CD14-positive monocyte (primary cell): ENCODE measurements at regions not wholly inside any gene's neighbourhood (a gene's known extent, or its start where the extent isn't known, plus 50 kb on each side); places are given as distances from the start of the nearest gene placed in this dataset.

Experiments
- DNase-seq, 3 donors: peaks; one replicate each; pipeline ENCODE4 v3.0.0-alpha.2; 2011 to 2022
- H2AFZ ChIP-seq: 2 replicates; pipeline ENCODE4 v1.6.0; 2012; ENCODE audit warnings: mild to moderate bottlenecking, low read depth, low read length, inconsistent platforms; ENCODE audit not compliant: insufficient read depth, poor library complexity, severe bottlenecking
- H3K27ac ChIP-seq, 2 donors: 1 replicate in 1 of 2; 2 replicates in 1 of 2; pipeline ENCODE4 v1.5.1; 2012 to 2013; ENCODE audit warnings: low read length in 2 of 2, control low read depth in 1 of 2, inconsistent platforms in 1 of 2, low read depth in 1 of 2, mild to moderate bottlenecking in 1 of 2
- H3K27me3 ChIP-seq, 2 donors: one replicate each; pipeline versions ENCODE4 v1.6.0 to v1.6.1; 2011 to 2013; ENCODE audit warnings: low read length in 2 of 2; ENCODE audit not compliant: control insufficient read depth in 2 of 2, insufficient read depth in 2 of 2
- H3K36me3 ChIP-seq, 2 donors: replicated peaks in 1 of 2; 1 replicate in 1 of 2; 2 replicates in 1 of 2; pipeline versions ENCODE4 v1.5.1 to v1.6.1; 2012 to 2013; ENCODE audit warnings: low read length in 2 of 2, control low read depth in 1 of 2, inconsistent platforms in 1 of 2, mild to moderate bottlenecking in 1 of 2; ENCODE audit not compliant: insufficient read depth in 2 of 2, control insufficient read depth in 1 of 2
- H3K4me1 ChIP-seq, 2 donors: 1 replicate in 1 of 2; 2 replicates in 1 of 2; pipeline versions ENCODE4 v1.5.1 to v1.6.1; 2012 to 2013; ENCODE audit warnings: low read length in 2 of 2, control low read depth in 1 of 2, inconsistent platforms in 1 of 2, mild to moderate bottlenecking in 1 of 2, moderate library complexity in 1 of 2; ENCODE audit not compliant: insufficient read depth in 2 of 2, control insufficient read depth in 1 of 2
- H3K4me2 ChIP-seq: replicated peaks from 2 replicates; pipeline ENCODE3; 2012; ENCODE audit warnings: low read length, moderate library complexity, mild to moderate bottlenecking; ENCODE audit not compliant: poor library complexity, severe bottlenecking; ENCODE audit errors: extremely low read depth
- H3K4me3 ChIP-seq, 3 experiments: fragments of 200-600 bp in 1 of 3; sonication (generic) in 1 of 3; replicated peaks in 1 of 3; 1 replicate in 2 of 3; 2 replicates in 1 of 3; pipeline ENCODE4 v1.5.1; 2011 to 2013; ENCODE audit warnings: low read length in 3 of 3, mild to moderate bottlenecking in 3 of 3, control low read depth in 2 of 3, low read depth in 2 of 3, inconsistent platforms in 1 of 3, moderate library complexity in 1 of 3
- H3K79me2 ChIP-seq: 2 replicates; pipeline ENCODE4 v1.6.0; 2012; ENCODE audit warnings: mild to moderate bottlenecking, control low read depth, inconsistent platforms, low read length, moderate library complexity; ENCODE audit not compliant: insufficient read depth
- H3K9ac ChIP-seq: 2 replicates; pipeline ENCODE4 v1.6.0; 2017; ENCODE audit warnings: low read length, mild to moderate bottlenecking; ENCODE audit not compliant: insufficient read depth, poor library complexity, severe bottlenecking
- H3K9me3 ChIP-seq, 2 donors: replicated peaks in 1 of 2; 1 replicate in 1 of 2; 2 replicates in 1 of 2; pipeline versions ENCODE4 v1.5.1 to v1.6.1; 2012 to 2013; ENCODE audit warnings: low read length in 2 of 2, control low read depth in 1 of 2; ENCODE audit not compliant: control insufficient read depth in 1 of 2, insufficient read depth in 1 of 2
- H4K20me1 ChIP-seq: 2 replicates; pipeline ENCODE4 v1.6.0; 2012; ENCODE audit warnings: mild to moderate bottlenecking, low read length, control low read depth, moderate library complexity; ENCODE audit not compliant: insufficient read depth
- H3K27ac Mint-ChIP-seq, 7 donors: one replicate each; pipeline ENCODE4 v1.8.0; 2020; ENCODE audit warnings: mild to moderate bottlenecking in 7 of 7, mixed read lengths in 7 of 7, moderate library complexity in 6 of 7, inconsistent platforms in 2 of 7
- H3K27me3 Mint-ChIP-seq, 3 donors: one replicate each; pipeline ENCODE4 v1.8.0; 2021 to 2022; ENCODE audit warnings: low read depth in 3 of 3, mild to moderate bottlenecking in 3 of 3, mixed read lengths in 3 of 3, moderate library complexity in 3 of 3, inconsistent platforms in 1 of 3
- H3K36me3 Mint-ChIP-seq, 2 donors: one replicate each; pipeline ENCODE4 v1.8.0; 2020; ENCODE audit warnings: mixed read lengths in 2 of 2, inconsistent platforms in 1 of 2, mild to moderate bottlenecking in 1 of 2
- H3K4me1 Mint-ChIP-seq: one replicate; pipeline ENCODE4 v1.8.0; 2020; ENCODE audit warnings: mild to moderate bottlenecking, mixed read lengths
- H3K4me3 Mint-ChIP-seq, 2 donors: one replicate each; pipeline ENCODE4 v1.8.0; 2020; ENCODE audit warnings: mild to moderate bottlenecking in 2 of 2, mixed read lengths in 2 of 2, moderate library complexity in 1 of 2
- H3K9me3 Mint-ChIP-seq, 7 donors: one replicate each; pipeline ENCODE4 v1.8.0; 2020 to 2022; ENCODE audit warnings: mixed read lengths in 7 of 7, mild to moderate bottlenecking in 6 of 7, moderate library complexity in 6 of 7, inconsistent platforms in 2 of 7
- CTCF ChIP-seq: fragments of 200-600 bp; IDR thresholded peaks from one replicate; pipeline ENCODE4 v1.8.0; 2022; ENCODE audit warnings: antibody characterized with exemption, mild to moderate bottlenecking
- WGBS: methylation state at CpG from one replicate; pipeline ENCODE4 v1.1.5; 2013; ENCODE audit warnings: missing lambda C conversion rate; ENCODE audit not compliant: insufficient coverage; 5-methylcytosine and 5-hydroxymethylcytosine counted together
- intact Hi-C, 2 donors: fragments of 100-400 bp; cut with micrococcal nuclease; formaldehyde crosslinking; loops; one replicate each; pipeline versions ENCODE4 v1.15.0 to v1.15.1; 2023

GRCh38 chr6:144655376-144655775, 370.2 kb downstream of the UTRN start:
- no peak for TF ChIP-seq CTCF
- peak in 1 of 3 donors; percentile 21 for DNase-seq
- peaks cover 49% of the 10 kb centered on the region for H3K4me1 Mint-ChIP-seq
- H3K27ac Mint-ChIP-seq = peak overlapping the region in 3 of 7 donors; percentile 3 to 50 (median 30)
- Histone ChIP-seq H2AFZ (no peak overlapping the region), H4K20me1 (peaks cover 3% of the 10 kb centered on the region), H3K4me3 (no peak overlapping the region), H3K79me2 (peaks cover 55% of the 10 kb centered on the region), H3K27ac (peak overlapping the region in 1 of 2 donors; percentile 88), H3K4me1 (peaks cover 33 to 42% of the 10 kb centered on the region in 2 donors), H3K4me2 (no peak overlapping the region), H3K27me3 (no peaks in the 10 kb centered on the region), H3K36me3 (no peaks in the 10 kb centered on the region), H3K9me3 (no peaks in the 10 kb centered on the region), H3K9ac (no peak overlapping the region)
- WGBS = no CpG with 5 or more reads among the region's 1 CpG
- H3K36me3 Mint-ChIP-seq = peaks cover 0 to 10% of the 10 kb centered on the region in 2 donors
- H3K4me3 Mint-ChIP-seq = no peak overlapping the region
- intact Hi-C loops = no loop called here
- no peaks in the 10 kb centered on the region for H3K27me3 Mint-ChIP-seq
- H3K9me3 Mint-ChIP-seq = peaks cover 0 to 1% (median 0%) of the 10 kb centered on the region in 7 donors

GRCh38 chr6:144657691-144658090, 372.6 kb downstream of the UTRN start:
- peaks cover 63% of the 10 kb centered on the region for H3K4me1 Mint-ChIP-seq
- H3K9me3 Mint-ChIP-seq = peaks cover 0 to 1% (median 0%) of the 10 kb centered on the region in 7 donors
- peaks cover 50 to 63% of the 10 kb centered on the region in 2 donors for H3K4me1 ChIP-seq

More at GRCh38 chr6:144657691-144658090, 372.6 kb downstream of the UTRN start:
- Histone ChIP-seq H3K4me3 (no peak overlapping the region), H3K9ac (no peak overlapping the region), H3K79me2 (peaks cover 73% of the 10 kb centered on the region), H2AFZ (no peak overlapping the region), H3K27ac (no peak overlapping the region), H3K36me3 (no peaks in the 10 kb centered on the region), H4K20me1 (peaks cover 14% of the 10 kb centered on the region), H3K9me3 (no peaks in the 10 kb centered on the region), H3K27me3 (no peaks in the 10 kb centered on the region), H3K4me2 (no peak overlapping the region)
- Mint-ChIP-seq H3K27ac (peak overlapping the region in 2 of 7 donors; percentile 21 to 42), H3K27me3 (no peaks in the 10 kb centered on the region), H3K4me3 (no peak overlapping the region), H3K36me3 (peaks cover 9 to 14% of the 10 kb centered on the region in 2 donors)
- intact Hi-C loops = no loop called here
- no peak for TF ChIP-seq CTCF
- WGBS = no CpG with 5 or more reads among the region's 2 CpGs
- no peak for DNase-seq
